Endodermal cell (in vitro differentiated cells): ENCODE measurements at regions not wholly inside any gene's neighbourhood (a gene's known extent, or its start where the extent isn't known, plus 50 kb on each side); places are given as distances from the start of the nearest gene placed in this dataset.
"Not testable (repeated sequence)": the region's sequence is repeated elsewhere in the genome, so short reads cannot be mapped to it uniquely, and the experiment has no call there.

Source experiments
- DNase-seq: peaks from one replicate; pipeline ENCODE4 v3.0.0-alpha.2; 2017
- H3K27ac ChIP-seq: 2 replicates; pipeline ENCODE4 v1.5.1; 2013; ENCODE audit warnings: mild to moderate bottlenecking, low read depth, low read length, moderate library complexity
- H3K27me3 ChIP-seq: 2 replicates; pipeline ENCODE4 v1.6.1; 2013; ENCODE audit warnings: mild to moderate bottlenecking, low read length, moderate library complexity; ENCODE audit not compliant: insufficient read depth, control insufficient read depth, poor library complexity, severe bottlenecking
- H3K36me3 ChIP-seq: 2 replicates; pipeline ENCODE4 v1.7.0; 2013; ENCODE audit warnings: mild to moderate bottlenecking, low read length, moderate library complexity; ENCODE audit not compliant: control insufficient read depth, insufficient read depth
- H3K4me1 ChIP-seq: one replicate; pipeline ENCODE4 v1.7.0; 2013; ENCODE audit warnings: low read length; ENCODE audit not compliant: control insufficient read depth, insufficient read depth
- H3K4me3 ChIP-seq: 2 replicates; pipeline ENCODE4 v1.5.1; 2013; ENCODE audit warnings: mild to moderate bottlenecking, low read length, moderate library complexity
- H3K9ac ChIP-seq: 2 replicates; pipeline ENCODE4 v1.6.1; 2013; ENCODE audit warnings: mild to moderate bottlenecking, low read length, moderate library complexity; ENCODE audit not compliant: poor library complexity, severe bottlenecking; ENCODE audit errors: extremely low read depth
- H3K9me3 ChIP-seq: 2 replicates; pipeline ENCODE4 v1.6.1; 2013; ENCODE audit warnings: mild to moderate bottlenecking, low read length, moderate library complexity; ENCODE audit not compliant: control insufficient read depth
- H3K27ac Mint-ChIP-seq: 2 replicates; pipeline ENCODE4 v1.8.0; 2020; ENCODE audit warnings: mixed read lengths
- H3K27me3 Mint-ChIP-seq: 2 replicates; pipeline ENCODE4 v1.8.0; 2021; ENCODE audit warnings: mild to moderate bottlenecking, mixed read lengths; ENCODE audit not compliant: insufficient read depth
- H3K36me3 Mint-ChIP-seq: 2 replicates; pipeline ENCODE4 v1.8.0; 2020; ENCODE audit warnings: low read depth, mixed read lengths
- H3K4me1 Mint-ChIP-seq: 2 replicates; pipeline ENCODE4 v1.8.0; 2020; ENCODE audit warnings: mixed read lengths
- H3K4me3 Mint-ChIP-seq: 2 replicates; pipeline ENCODE4 v1.8.0; 2020; ENCODE audit warnings: mild to moderate bottlenecking, moderate library complexity, mixed read lengths
- H3K9me3 Mint-ChIP-seq: 2 replicates; pipeline ENCODE4 v1.8.0; 2020; ENCODE audit warnings: mild to moderate bottlenecking, mixed read lengths
- WGBS, 2 experiments: methylation state at CpG; one replicate each; pipeline versions ENCODE4 v1.1.5 to v1.1.7; 2013; ENCODE audit warnings: missing lambda C conversion rate in 2 of 2, mixed read lengths in 1 of 2; ENCODE audit not compliant: insufficient coverage in 1 of 2, insufficient read length in 1 of 2; 5-methylcytosine and 5-hydroxymethylcytosine counted together
- TF ChIP-seq, protein P1 (sequence below): fragments of 200-600 bp; sonication (generic); conservative IDR thresholded peaks from 2 replicates; pipeline ENCODE4 v1.5.0; 2021; ENCODE audit warnings: antibody characterized with exemption, mild to moderate bottlenecking

DNA sequence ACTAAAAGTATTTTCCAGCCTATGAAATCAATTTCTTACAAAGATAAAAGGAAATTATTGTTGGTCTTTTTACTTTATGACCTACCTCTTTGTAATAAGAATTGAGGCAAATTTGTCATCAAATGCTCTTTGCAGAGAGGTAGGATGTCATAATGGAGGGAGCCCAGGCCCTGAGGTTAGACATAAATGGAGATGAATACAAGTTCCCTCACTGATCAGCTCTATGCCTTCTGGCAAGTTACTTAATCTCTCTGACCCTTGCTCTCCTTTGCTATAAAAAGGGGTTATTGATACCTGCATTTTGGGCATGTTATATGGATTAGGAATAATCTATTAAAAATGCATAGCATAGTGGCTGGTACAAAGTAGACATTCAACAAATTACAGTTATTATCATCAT lies 146.9 kb upstream of the KRR1 start:
- no peaks in the 10 kb centered on the region for H3K27me3 ChIP-seq
- H3K4me3 Mint-ChIP-seq = no peak overlapping the region
- no peaks in the 10 kb centered on the region for H3K4me1 Mint-ChIP-seq
- H3K27ac ChIP-seq = no peak overlapping the region
- no peaks in the 10 kb centered on the region for H3K9me3 ChIP-seq
- H3K4me1 ChIP-seq = no peaks in the 10 kb centered on the region
- H3K27me3 Mint-ChIP-seq = no peaks in the 10 kb centered on the region
- H3K9ac ChIP-seq = no peak overlapping the region
- no peaks in the 10 kb centered on the region for H3K9me3 Mint-ChIP-seq
- no peaks in the 10 kb centered on the region for H3K36me3 ChIP-seq
- H3K36me3 Mint-ChIP-seq = no peaks in the 10 kb centered on the region
- H3K4me3 ChIP-seq = no peak overlapping the region
- DNase-seq = no peak
- TF ChIP-seq, protein P1, sequence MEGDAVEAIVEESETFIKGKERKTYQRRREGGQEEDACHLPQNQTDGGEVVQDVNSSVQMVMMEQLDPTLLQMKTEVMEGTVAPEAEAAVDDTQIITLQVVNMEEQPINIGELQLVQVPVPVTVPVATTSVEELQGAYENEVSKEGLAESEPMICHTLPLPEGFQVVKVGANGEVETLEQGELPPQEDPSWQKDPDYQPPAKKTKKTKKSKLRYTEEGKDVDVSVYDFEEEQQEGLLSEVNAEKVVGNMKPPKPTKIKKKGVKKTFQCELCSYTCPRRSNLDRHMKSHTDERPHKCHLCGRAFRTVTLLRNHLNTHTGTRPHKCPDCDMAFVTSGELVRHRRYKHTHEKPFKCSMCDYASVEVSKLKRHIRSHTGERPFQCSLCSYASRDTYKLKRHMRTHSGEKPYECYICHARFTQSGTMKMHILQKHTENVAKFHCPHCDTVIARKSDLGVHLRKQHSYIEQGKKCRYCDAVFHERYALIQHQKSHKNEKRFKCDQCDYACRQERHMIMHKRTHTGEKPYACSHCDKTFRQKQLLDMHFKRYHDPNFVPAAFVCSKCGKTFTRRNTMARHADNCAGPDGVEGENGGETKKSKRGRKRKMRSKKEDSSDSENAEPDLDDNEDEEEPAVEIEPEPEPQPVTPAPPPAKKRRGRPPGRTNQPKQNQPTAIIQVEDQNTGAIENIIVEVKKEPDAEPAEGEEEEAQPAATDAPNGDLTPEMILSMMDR = no peak
- no peak overlapping the region for H3K27ac Mint-ChIP-seq

DNA sequence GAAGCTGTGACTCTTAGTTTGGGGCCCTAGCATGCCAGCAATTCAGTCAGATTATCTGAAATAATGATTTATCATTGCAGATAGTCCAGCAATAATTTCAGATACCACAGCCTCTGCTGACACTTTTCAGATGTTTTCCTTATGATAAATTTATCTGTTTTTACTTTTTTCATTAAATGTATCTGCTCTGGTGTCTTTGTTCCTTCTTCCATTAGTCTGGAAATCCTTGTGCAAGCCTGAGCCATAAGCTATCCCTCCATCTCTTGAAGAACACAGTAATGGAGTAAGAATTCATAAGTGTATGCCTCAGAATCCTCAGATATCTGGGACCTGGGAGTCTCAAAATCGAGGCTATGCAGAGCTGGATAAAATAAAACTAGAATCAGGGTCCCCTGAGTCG lies 146.4 kb upstream of the KRR1 start:
- H3K36me3 Mint-ChIP-seq = no peaks in the 10 kb centered on the region
- no peak overlapping the region for H3K4me3 Mint-ChIP-seq
- WGBS, 2 experiments = 88 to 100% methylated on average over 2 of the region's 2 CpGs
- no peak overlapping the region for H3K9ac ChIP-seq
- no peaks in the 10 kb centered on the region for H3K9me3 Mint-ChIP-seq
- no peaks in the 10 kb centered on the region for H3K36me3 ChIP-seq
- no peak overlapping the region for H3K4me3 ChIP-seq
- TF ChIP-seq, protein P1 = no peak
- no peak overlapping the region for H3K27ac ChIP-seq
- H3K4me1 Mint-ChIP-seq = no peaks in the 10 kb centered on the region
- no peak overlapping the region for H3K27ac Mint-ChIP-seq
- no peaks in the 10 kb centered on the region for H3K4me1 ChIP-seq
- no peaks in the 10 kb centered on the region for H3K27me3 Mint-ChIP-seq
- H3K27me3 ChIP-seq = no peaks in the 10 kb centered on the region
- no peak for DNase-seq
- no peaks in the 10 kb centered on the region for H3K9me3 ChIP-seq

DNA sequence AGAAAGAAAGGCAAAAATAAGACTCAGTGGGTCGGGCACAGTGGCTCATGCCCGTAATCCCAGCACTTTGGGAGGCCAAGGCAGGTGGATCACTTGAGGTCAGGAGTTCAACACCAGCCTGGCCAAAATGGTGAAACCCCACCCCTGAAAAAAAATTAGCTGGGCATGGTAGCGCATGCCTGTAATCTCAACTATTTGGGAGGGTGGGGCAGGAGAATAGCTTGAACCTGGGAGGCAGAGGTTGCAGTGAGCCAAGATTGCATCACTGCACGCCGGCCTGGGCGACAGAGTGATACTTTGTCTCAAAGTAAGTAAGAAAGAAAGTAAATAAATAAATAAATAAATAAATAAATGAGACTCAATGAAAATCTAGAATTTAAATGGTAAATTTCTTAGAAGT lies 145.9 kb upstream of the KRR1 start:
- not testable (repeated sequence) for H3K4me3 ChIP-seq, H3K4me1 Mint-ChIP-seq, H3K27ac ChIP-seq, H3K27me3 Mint-ChIP-seq, H3K9me3 Mint-ChIP-seq, DNase-seq, H3K9me3 ChIP-seq, H3K4me3 Mint-ChIP-seq, H3K27me3 ChIP-seq, H3K27ac Mint-ChIP-seq, H3K4me1 ChIP-seq, H3K36me3 Mint-ChIP-seq, H3K9ac ChIP-seq, H3K36me3 ChIP-seq
- WGBS, 2 experiments = 97 to 100% methylated on average over 3 to 4 of the region's 6 CpGs

DNA sequence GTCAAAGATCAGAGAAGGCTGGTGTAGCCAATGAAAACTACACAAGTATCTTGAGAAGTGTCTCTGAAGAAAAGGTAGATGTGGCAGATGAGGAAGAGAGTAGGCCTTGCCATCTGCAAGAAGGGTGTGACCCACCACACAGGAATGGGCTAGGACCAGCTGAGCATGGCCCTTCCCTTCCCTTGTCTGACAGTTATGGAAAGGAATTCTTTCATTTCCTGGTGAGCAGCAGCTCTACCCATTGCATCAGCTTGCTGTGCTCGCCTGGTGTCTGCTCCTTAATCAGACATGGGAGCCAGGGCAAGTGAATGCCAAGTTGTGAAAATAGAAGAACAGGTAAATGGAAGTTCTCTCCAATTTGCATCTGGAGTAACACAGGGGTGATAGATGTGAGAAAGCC lies 145.2 kb upstream of the KRR1 start:
- Histone ChIP-seq H3K27me3 (no peaks in the 10 kb centered on the region), H3K27ac (no peak overlapping the region), H3K36me3 (no peaks in the 10 kb centered on the region), H3K4me3 (no peak overlapping the region), H3K9me3 (no peaks in the 10 kb centered on the region), H3K9ac (no peak overlapping the region), H3K4me1 (no peaks in the 10 kb centered on the region)
- no peak for DNase-seq
- H3K36me3 Mint-ChIP-seq = no peaks in the 10 kb centered on the region
- TF ChIP-seq, protein P1 = no peak
- no peaks in the 10 kb centered on the region for H3K27me3 Mint-ChIP-seq
- WGBS, 2 experiments = 53% methylated on average over 1 of the region's 1 CpG; no CpG with 5 or more reads in 1 of the 2 experiments
- no peak overlapping the region for H3K27ac Mint-ChIP-seq
- H3K4me3 Mint-ChIP-seq = no peak overlapping the region
- H3K4me1 Mint-ChIP-seq = no peaks in the 10 kb centered on the region
- no peaks in the 10 kb centered on the region for H3K9me3 Mint-ChIP-seq
